Testis (tissue), 2 donors: ENCODE measurements at regions not wholly inside any gene's neighbourhood (a gene's known extent, or its start where the extent isn't known, plus 50 kb on each side); places are given as distances from the start of the nearest gene placed in this dataset.

Source experiments
- CTCF ChIP-seq, 3 experiments: fragments of 450-650 bp in 2 of 3; fragments of 200-600 bp in 1 of 3; sonication (generic) in 1 of 3; IDR thresholded peaks; one replicate each; pipeline ENCODE4 v1.5.1; 2016 to 2019; ENCODE audit warnings: antibody characterized with exemption in 3 of 3, mild to moderate bottlenecking in 2 of 3, moderate library complexity in 1 of 3
- POLR2A ChIP-seq: fragments of 450-650 bp; IDR thresholded peaks from one replicate; pipeline ENCODE4 v1.6.1; 2017; ENCODE audit warnings: antibody characterized with exemption, mild to moderate bottlenecking, moderate library complexity

GRCh38 chr13:83274679-83275078 lies 607.6 kb downstream of the SLITRK1 start:
- no peak for TF ChIP-seq CTCF (IDR thresholded peaks at IDR 0.05)
- no peak for TF ChIP-seq POLR2A
